ENCODE measurements at regions not wholly inside any gene's neighbourhood (a gene's known extent, or its start where the extent isn't known, plus 50 kb on each side); places are given as distances from the start of the nearest gene placed in this dataset.

- H3K9me3 ChIP-seq (ENCODE audit: control insufficient read depth in 1 of 2, insufficient read depth in 1 of 2, low read length in 2 of 2), result peaks cover 5 to 13% of the 10 kb centered on the region in 2 experiments
- ChIA-PET CTCF (no interaction called here), POLR2A (no interaction called here)
- TF ChIP-seq CTCF (IDR thresholded peaks at IDR 0.05), result no peak
- H3K36me3 ChIP-seq (ENCODE audit: insufficient read depth, low read length), result no peaks in the 10 kb centered on the region
- intact Hi-C loops (cut with DNase I, micrococcal nuclease), result no loop called here
- H3K4me3 ChIP-seq (ENCODE audit: low read length), result no peak overlapping the region
- Mint-ChIP-seq H3K4me1 (ENCODE audit: low read depth) (no peaks in the 10 kb centered on the region), H3K27ac (no peak overlapping the region), H3K4me3 (no peak overlapping the region), H3K27me3 (no peaks in the 10 kb centered on the region), H3K36me3 (ENCODE audit: low read depth) (no peaks in the 10 kb centered on the region), H3K9me3 (peaks cover 22% of the 10 kb centered on the region)
- no peak for ATAC-seq (ENCODE audit: poor library complexity)
- no peak for DNase-seq
- no peaks in the 10 kb centered on the region for H3K27me3 ChIP-seq (ENCODE audit: control insufficient read depth in 1 of 2, insufficient read depth in 2 of 2, low read length in 2 of 2)
- H3K27ac ChIP-seq (ENCODE audit: low read depth in 1 of 2, low read length in 2 of 2), result no peak overlapping the region
- H3K4me1 ChIP-seq (ENCODE audit: insufficient read depth, low read length), result no peaks in the 10 kb centered on the region
Measured at GRCh38 chr2:4368907-4369306, 665.5 kb downstream of the DCDC2C start.

DNA sequence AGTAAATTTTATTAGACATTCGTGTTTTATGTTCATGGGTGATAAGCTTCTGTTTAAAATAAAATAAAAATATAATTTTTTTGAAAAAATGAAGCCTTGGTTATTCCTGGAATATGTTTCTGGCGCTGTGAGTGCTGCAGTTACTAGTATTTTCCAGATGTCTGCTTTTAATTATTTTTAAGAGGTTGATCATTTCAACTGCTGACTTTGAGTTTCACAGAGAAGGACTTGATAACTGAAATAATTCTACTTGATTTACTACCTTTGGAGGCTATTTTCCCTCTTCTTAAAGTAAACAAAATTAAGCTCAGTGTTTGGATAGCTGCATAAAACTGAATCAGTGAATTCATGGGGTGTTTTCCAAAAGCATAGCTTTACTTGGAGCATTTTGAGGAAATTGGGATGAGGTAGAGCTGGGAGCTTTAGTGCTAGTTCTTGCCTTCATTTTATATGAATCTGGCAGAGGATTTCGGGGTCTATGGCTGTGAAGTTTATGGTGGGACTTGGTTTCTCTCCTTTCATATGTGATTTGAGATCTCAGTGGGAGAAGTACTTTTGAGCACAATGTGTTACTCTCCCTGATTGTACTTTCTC lies 666.5 kb downstream of the DCDC2C start:
- ATAC-seq (ENCODE audit: poor library complexity), result no peak
- no peak overlapping the region for H3K27ac Mint-ChIP-seq
- no peaks in the 10 kb centered on the region for H3K27me3 Mint-ChIP-seq
- H3K9me3 Mint-ChIP-seq, result peaks cover 26% of the 10 kb centered on the region
- ChIA-PET CTCF (no interaction called here), POLR2A (no interaction called here)
- Histone ChIP-seq H3K27me3 (ENCODE audit: control insufficient read depth in 1 of 2, insufficient read depth in 2 of 2, low read length in 2 of 2) (no peaks in the 10 kb centered on the region), H3K4me1 (ENCODE audit: insufficient read depth, low read length) (no peaks in the 10 kb centered on the region), H3K4me3 (ENCODE audit: low read length) (no peak overlapping the region), H3K27ac (ENCODE audit: low read depth in 1 of 2, low read length in 2 of 2) (no peak overlapping the region), H3K9me3 (ENCODE audit: control insufficient read depth in 1 of 2, insufficient read depth in 1 of 2, low read length in 2 of 2) (peaks cover 5 to 13% of the 10 kb centered on the region in 2 experiments), H3K36me3 (ENCODE audit: insufficient read depth, low read length) (no peaks in the 10 kb centered on the region)
- intact Hi-C loops (cut with DNase I, micrococcal nuclease), result no loop called here
- no peaks in the 10 kb centered on the region for H3K36me3 Mint-ChIP-seq (ENCODE audit: low read depth)
- no peak for DNase-seq
- no peak overlapping the region for H3K4me3 Mint-ChIP-seq
- no peaks in the 10 kb centered on the region for H3K4me1 Mint-ChIP-seq (ENCODE audit: low read depth)
- TF ChIP-seq CTCF (IDR thresholded peaks at IDR 0.05), result no peak

DNA sequence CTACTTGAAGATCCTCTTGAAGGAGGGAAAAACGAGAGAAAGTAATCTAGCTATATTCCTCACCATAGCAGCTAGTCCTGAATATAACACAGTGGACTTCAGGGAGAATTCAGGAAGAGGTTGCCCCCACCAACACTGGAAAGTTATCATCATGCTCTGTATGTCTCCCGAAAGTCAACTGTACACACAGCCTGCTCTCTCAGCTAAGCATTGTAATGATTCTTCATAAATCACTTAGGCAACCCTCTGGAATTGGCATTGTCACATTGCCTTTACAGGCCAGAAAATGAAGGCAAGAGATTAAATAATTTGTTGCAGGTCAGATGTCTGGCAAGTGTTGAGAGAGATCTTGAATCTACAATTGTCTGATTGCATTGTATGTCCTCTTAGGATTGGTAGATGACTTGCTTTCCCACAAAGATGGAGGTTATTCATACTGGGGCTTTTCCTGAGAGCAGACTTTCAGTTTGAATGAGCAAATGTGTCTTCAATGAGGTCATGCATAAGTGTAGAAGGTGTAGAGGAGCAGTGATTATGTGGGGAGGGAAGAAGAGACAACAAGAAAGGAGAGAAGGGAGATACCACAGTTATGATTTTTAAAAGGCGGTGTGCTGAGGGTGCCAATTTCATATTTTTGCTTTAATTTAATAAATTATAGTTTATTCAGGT lies 667.2 kb downstream of the DCDC2C start:
- TF ChIP-seq CTCF (IDR thresholded peaks at IDR 0.05), result no peak
- H3K27me3 Mint-ChIP-seq, result no peaks in the 10 kb centered on the region
- no peak for ATAC-seq (ENCODE audit: poor library complexity)
- peaks cover 5 to 18% of the 10 kb centered on the region in 2 experiments for H3K9me3 ChIP-seq (ENCODE audit: control insufficient read depth in 1 of 2, insufficient read depth in 1 of 2, low read length in 2 of 2)
- H3K4me3 ChIP-seq (ENCODE audit: low read length), result no peak overlapping the region
- H3K4me3 Mint-ChIP-seq, result no peak overlapping the region
- H3K36me3 Mint-ChIP-seq (ENCODE audit: low read depth), result no peaks in the 10 kb centered on the region
- peaks cover 26% of the 10 kb centered on the region for H3K9me3 Mint-ChIP-seq
- ChIA-PET CTCF (no interaction called here), POLR2A (no interaction called here)
- intact Hi-C loops (cut with DNase I, micrococcal nuclease), result no loop called here
- no peaks in the 10 kb centered on the region for H3K4me1 Mint-ChIP-seq (ENCODE audit: low read depth)
- H3K27me3 ChIP-seq (ENCODE audit: control insufficient read depth in 1 of 2, insufficient read depth in 2 of 2, low read length in 2 of 2), result no peaks in the 10 kb centered on the region
- no peak for DNase-seq
- no peaks in the 10 kb centered on the region for H3K4me1 ChIP-seq (ENCODE audit: insufficient read depth, low read length)
- no peak overlapping the region for H3K27ac Mint-ChIP-seq
- H3K36me3 ChIP-seq (ENCODE audit: insufficient read depth, low read length), result no peaks in the 10 kb centered on the region
- no peak overlapping the region for H3K27ac ChIP-seq (ENCODE audit: low read depth in 1 of 2, low read length in 2 of 2)

Measured in CD4-positive, alpha-beta T cell (primary cell).